CD4-positive, CD25-positive, alpha-beta regulatory T cell (primary cell): ENCODE measurements at regions not wholly inside any gene's neighbourhood (a gene's known extent, or its start where the extent isn't known, plus 50 kb on each side); places are given as distances from the start of the nearest gene placed in this dataset.

ENCODE experiments used
- ATAC-seq, 2 donors: fragments of 150-1000 bp; cut with Tn5 transposase; one replicate each; pipeline ENCODE4 v1.10.0; 2021; ENCODE audit warnings: low read depth in 2 of 2, moderate number of reproducible peaks in 2 of 2, moderate library complexity in 1 of 2
- DNase-seq, 3 donors: peaks; one replicate each; pipeline versions ENCODE4 v3.0.0 to v3.0.0-alpha.2; 2012 to 2022; ENCODE audit warnings: mixed read lengths in 1 of 3
- H3K27ac ChIP-seq: one replicate; pipeline ENCODE4 v1.7.0; 2013; ENCODE audit warnings: mild to moderate bottlenecking, low read length; ENCODE audit not compliant: insufficient read depth, poor library complexity, severe bottlenecking
- H3K27me3 ChIP-seq: one replicate; pipeline ENCODE4 v1.7.0; 2013; ENCODE audit warnings: low read length; ENCODE audit not compliant: control insufficient read depth, insufficient read depth
- H3K36me3 ChIP-seq: one replicate; pipeline ENCODE4 v1.7.0; 2013; ENCODE audit warnings: mild to moderate bottlenecking, low read length, moderate library complexity; ENCODE audit not compliant: control insufficient read depth, insufficient read depth
- H3K4me1 ChIP-seq: 2 replicates; pipeline ENCODE4 v1.7.0; 2013; ENCODE audit warnings: mild to moderate bottlenecking, low read length; ENCODE audit not compliant: insufficient read depth, control insufficient read depth, poor library complexity, severe bottlenecking
- H3K4me3 ChIP-seq: one replicate; pipeline ENCODE4 v1.7.0; 2013; ENCODE audit warnings: low read depth, mild to moderate bottlenecking, low read length, moderate library complexity
- H3K9me3 ChIP-seq, 2 experiments: 1 replicate in 1 of 2; 2 replicates in 1 of 2; pipeline ENCODE4 v1.7.0; 2013; ENCODE audit warnings: low read length in 2 of 2, mild to moderate bottlenecking in 1 of 2, moderate library complexity in 1 of 2; ENCODE audit not compliant: control insufficient read depth in 2 of 2
- H3K27ac Mint-ChIP-seq, 3 donors: one replicate each; pipeline ENCODE4 v1.8.0; 2020 to 2022; ENCODE audit warnings: mild to moderate bottlenecking in 3 of 3, mixed read lengths in 3 of 3, moderate library complexity in 2 of 3
- H3K27me3 Mint-ChIP-seq: one replicate; pipeline ENCODE4 v1.8.0; 2022; ENCODE audit warnings: mild to moderate bottlenecking, mixed read lengths
- H3K36me3 Mint-ChIP-seq: one replicate; pipeline ENCODE4 v1.8.0; 2020; ENCODE audit warnings: mixed read lengths
- H3K4me1 Mint-ChIP-seq, 4 donors: one replicate each; pipeline ENCODE4 v1.8.0; 2020 to 2022; ENCODE audit warnings: mixed read lengths in 4 of 4, mild to moderate bottlenecking in 1 of 4
- H3K4me3 Mint-ChIP-seq, 4 donors: one replicate each; pipeline ENCODE4 v1.8.0; 2020 to 2022; ENCODE audit warnings: mild to moderate bottlenecking in 4 of 4, mixed read lengths in 4 of 4, moderate library complexity in 3 of 4
- H3K9me3 Mint-ChIP-seq, 7 donors: one replicate each; pipeline ENCODE4 v1.8.0; 2020 to 2022; ENCODE audit warnings: mixed read lengths in 7 of 7, mild to moderate bottlenecking in 3 of 7, moderate library complexity in 2 of 7

DNA sequence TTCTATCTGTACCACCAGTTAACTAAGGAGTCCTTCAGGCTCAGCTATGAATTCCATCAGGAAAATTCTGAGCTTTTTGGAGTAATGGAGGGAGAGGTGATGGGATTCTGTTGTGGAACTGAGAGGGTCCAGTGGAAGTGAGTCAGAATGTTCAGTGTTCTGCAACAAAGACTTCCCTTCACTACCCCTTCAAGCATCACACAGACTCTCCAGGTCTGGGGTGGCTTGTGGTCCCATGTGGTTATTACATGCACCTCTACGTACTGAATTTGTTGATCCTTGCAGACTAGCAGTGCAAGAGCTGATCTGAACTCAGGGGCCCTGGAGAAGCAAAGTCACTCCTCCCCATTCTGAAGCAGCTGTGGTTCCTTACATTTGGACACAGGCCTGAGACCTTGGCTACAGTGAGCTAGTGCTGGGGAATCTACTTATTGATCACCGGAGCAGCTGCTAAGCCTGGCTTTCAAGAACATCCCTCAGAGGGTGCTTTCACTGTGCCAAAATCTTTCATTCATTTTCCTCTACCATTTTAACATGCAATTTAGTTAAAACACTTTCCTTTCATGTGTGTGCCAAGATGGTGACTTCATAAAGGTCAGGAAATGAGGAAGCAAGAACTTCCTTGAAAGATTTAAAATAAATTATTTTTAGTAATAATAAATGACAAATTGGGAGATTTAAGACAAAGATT lies 75.0 kb upstream of the TNC start:
- Histone ChIP-seq H3K36me3 (no peaks in the 10 kb centered on the region), H3K4me3 (no peak overlapping the region), H3K4me1 (no peaks in the 10 kb centered on the region), H3K9me3 (peaks cover 0 to 3% of the 10 kb centered on the region in 2 experiments), H3K27ac (no peak overlapping the region), H3K27me3 (peaks cover 7% of the 10 kb centered on the region)
- no peak for DNase-seq
- Mint-ChIP-seq H3K36me3 (no peaks in the 10 kb centered on the region), H3K27me3 (peaks cover 10% of the 10 kb centered on the region), H3K9me3 (peaks cover 0 to 7% (median 3%) of the 10 kb centered on the region in 7 donors), H3K27ac (no peak overlapping the region), H3K4me3 (no peak overlapping the region), H3K4me1 (peaks cover 0 to 3% (median 0%) of the 10 kb centered on the region in 4 donors)
- ATAC-seq = no peak

DNA sequence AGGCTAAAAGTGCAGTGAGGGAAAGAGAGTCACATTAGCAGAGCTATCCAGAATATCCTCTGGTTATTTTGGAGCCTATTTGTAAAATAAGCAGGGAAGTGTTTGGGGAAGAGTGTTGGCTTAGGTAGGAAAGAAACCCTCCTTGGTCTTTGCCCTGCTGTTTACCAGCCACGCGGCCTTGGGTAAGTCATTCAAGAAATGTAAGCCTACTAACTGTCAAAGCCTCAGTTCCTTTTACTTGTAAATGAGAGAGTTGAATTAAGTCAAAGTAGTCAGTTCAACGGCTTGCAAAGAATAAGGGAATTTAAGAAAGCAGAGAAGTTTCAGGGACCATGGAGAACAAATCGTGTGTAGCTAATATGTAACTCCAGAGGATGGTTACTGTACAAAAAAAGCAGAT lies 75.8 kb upstream of the TNC start:
- H3K4me3 Mint-ChIP-seq = no peak overlapping the region
- no peaks in the 10 kb centered on the region for H3K36me3 Mint-ChIP-seq
- peaks cover 0 to 3% (median 0%) of the 10 kb centered on the region in 4 donors for H3K4me1 Mint-ChIP-seq
- H3K27ac Mint-ChIP-seq = no peak overlapping the region
- Histone ChIP-seq H3K9me3 (peaks cover 0 to 3% of the 10 kb centered on the region in 2 experiments), H3K27me3 (peaks cover 7% of the 10 kb centered on the region), H3K27ac (no peak overlapping the region), H3K36me3 (no peaks in the 10 kb centered on the region), H3K4me3 (no peak overlapping the region), H3K4me1 (no peaks in the 10 kb centered on the region)
- no peak for ATAC-seq
- DNase-seq = no peak
- peaks cover 10% of the 10 kb centered on the region for H3K27me3 Mint-ChIP-seq
- H3K9me3 Mint-ChIP-seq = peaks cover 0 to 7% (median 3%) of the 10 kb centered on the region in 7 donors

DNA sequence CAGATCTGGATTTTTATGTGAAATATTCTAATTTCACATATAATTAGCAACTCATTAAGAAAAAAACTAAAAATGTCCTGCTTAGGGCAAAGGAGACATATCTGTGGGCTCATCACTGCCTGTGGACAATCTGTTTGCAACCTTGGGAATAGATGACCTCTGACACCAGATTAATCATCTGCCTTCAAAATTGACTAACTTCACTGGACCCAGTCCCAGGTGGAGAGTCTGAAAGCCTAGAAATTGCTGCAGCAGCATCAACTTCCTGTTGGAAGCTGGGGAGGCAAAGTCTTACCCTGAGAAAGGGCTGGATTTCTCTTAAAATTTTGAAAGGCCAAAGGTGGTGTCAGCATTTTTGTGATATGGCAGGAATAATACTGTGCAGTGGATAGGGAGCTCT lies 76.3 kb upstream of the TNC start:
- no peak for ATAC-seq
- no peak for DNase-seq
- Histone ChIP-seq H3K36me3 (no peaks in the 10 kb centered on the region), H3K27me3 (peaks cover 7% of the 10 kb centered on the region), H3K9me3 (peaks cover 0 to 3% of the 10 kb centered on the region in 2 experiments), H3K4me1 (no peaks in the 10 kb centered on the region), H3K27ac (no peak overlapping the region), H3K4me3 (no peak overlapping the region)
- no peak overlapping the region for H3K4me3 Mint-ChIP-seq
- peaks cover 10% of the 10 kb centered on the region for H3K27me3 Mint-ChIP-seq
- no peaks in the 10 kb centered on the region for H3K36me3 Mint-ChIP-seq
- H3K4me1 Mint-ChIP-seq = peaks cover 0 to 3% (median 0%) of the 10 kb centered on the region in 4 donors
- peaks cover 0 to 9% (median 5%) of the 10 kb centered on the region in 7 donors for H3K9me3 Mint-ChIP-seq
- no peak overlapping the region for H3K27ac Mint-ChIP-seq

DNA sequence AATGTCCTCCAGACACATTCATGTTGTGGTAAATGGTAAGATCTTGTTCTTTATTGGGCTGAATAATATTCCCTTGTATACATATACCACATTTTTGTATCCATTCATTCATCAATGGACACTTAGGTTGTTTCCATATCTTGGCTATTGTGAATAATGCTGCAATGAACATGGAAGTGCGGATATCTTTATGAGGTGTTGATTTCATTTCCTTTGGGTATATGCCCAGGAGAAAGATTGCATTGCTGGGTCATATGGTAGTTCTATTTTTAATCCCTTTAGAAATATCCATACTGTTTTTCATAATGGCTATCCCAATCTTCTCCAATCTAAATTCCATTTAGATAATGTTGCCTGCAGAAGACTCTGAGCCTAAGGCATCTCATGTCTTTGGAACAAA lies 78.0 kb upstream of the TNC start:
- Histone ChIP-seq H3K9me3 (peaks cover 0 to under 1% of the 10 kb centered on the region in 2 experiments), H3K36me3 (no peaks in the 10 kb centered on the region), H3K27ac (no peak overlapping the region), H3K4me3 (no peak overlapping the region), H3K27me3 (peaks cover 11% of the 10 kb centered on the region), H3K4me1 (no peaks in the 10 kb centered on the region)
- DNase-seq = no peak
- Mint-ChIP-seq H3K27me3 (peaks cover 11% of the 10 kb centered on the region), H3K9me3 (peaks cover 0 to 7% (median 3%) of the 10 kb centered on the region in 7 donors), H3K4me1 (peaks cover 0 to 3% (median 0%) of the 10 kb centered on the region in 4 donors), H3K4me3 (no peak overlapping the region), H3K27ac (no peak overlapping the region), H3K36me3 (peaks cover 4% of the 10 kb centered on the region)
- no peak for ATAC-seq

DNA sequence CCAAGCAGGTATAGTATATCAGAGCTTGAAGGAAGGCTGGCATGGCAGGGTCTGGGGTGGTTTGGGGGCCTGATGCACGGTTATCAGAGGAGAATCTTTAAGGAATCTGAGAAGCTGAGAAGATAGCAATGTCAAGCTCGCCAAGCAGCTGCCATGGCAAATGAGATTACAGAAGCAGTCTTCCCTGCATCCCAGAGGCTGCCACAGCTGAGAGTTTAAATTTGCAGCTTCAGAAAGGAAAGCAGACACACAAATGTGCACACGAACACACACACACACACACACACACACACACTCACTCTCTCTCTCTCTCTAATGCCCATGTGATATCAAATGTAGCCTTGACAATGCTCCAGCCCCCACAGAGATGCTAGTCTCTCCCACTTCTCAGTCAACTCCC lies 79.0 kb upstream of the TNC start:
- Mint-ChIP-seq H3K27ac (no peak overlapping the region), H3K4me1 (peaks cover 0 to 3% (median 0%) of the 10 kb centered on the region in 4 donors), H3K36me3 (peaks cover 5% of the 10 kb centered on the region), H3K4me3 (no peak overlapping the region), H3K9me3 (peaks cover 0 to 10% (median 3%) of the 10 kb centered on the region in 7 donors), H3K27me3 (peaks cover 13% of the 10 kb centered on the region)
- no peak overlapping the region for H3K27ac ChIP-seq
- no peaks in the 10 kb centered on the region for H3K4me1 ChIP-seq
- ATAC-seq (no peak), DNase-seq (no peak)
- peaks cover 11% of the 10 kb centered on the region for H3K27me3 ChIP-seq
- no peaks in the 10 kb centered on the region for H3K36me3 ChIP-seq
- H3K9me3 ChIP-seq = no peaks in the 10 kb centered on the region
- no peak overlapping the region for H3K4me3 ChIP-seq

DNA sequence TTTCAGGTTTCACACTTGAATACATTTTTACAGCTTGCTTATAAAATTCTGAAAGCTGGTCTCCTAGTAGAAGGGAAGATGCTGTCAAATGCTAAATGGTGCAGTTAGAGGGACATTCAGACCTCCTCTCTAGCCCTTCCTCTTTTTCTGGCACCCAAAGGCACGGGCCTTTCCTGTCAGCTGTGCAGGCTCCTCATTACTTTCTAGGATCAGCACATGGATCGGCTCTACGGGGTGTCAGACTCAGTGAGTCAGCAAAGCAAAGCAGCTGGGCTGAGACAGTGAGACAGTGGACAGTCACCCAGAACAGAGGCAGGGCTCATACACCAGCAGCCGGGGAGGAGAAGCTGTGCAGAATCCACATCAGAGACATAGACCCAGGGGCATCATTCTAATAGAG lies 80.0 kb upstream of the TNC start:
- H3K27me3 Mint-ChIP-seq = peaks cover 13% of the 10 kb centered on the region
- H3K4me3 Mint-ChIP-seq = no peak overlapping the region

DNA sequence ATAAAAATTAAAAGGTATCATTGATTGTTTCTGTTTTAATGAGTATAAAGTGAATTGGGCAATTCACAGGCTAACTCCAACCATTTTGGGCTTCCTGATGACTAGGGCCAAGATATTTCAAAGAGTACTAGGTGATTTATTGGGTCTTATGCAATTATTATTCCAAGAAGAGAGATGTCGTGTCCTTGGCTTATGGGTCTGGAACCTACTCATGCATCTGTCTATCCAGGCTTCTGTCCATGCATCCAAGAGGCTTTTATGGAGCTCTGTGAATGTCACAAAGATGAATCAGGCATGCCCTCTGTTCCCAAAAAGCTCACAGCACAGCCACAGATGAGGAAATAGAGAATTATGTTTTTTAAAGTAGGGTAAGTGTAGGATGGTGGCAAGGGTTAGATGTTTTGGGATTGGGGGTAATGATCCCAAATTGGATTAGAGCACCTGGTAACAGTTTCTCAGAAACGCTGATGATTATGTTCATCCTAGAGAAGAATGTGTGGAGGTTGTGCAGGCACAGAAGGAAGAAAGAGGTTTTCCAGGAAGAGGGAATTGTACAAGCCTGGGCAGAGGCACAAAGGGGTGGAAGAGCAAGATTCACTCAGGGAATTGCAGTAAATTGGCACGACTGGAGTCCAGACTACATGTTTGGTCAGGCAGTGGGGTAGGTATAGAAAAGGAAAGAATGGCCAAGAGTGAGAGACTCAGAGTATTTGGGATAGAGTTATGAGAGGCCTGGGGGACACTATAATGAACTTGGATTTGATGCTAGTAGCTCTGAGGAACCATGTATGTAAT lies 83.0 kb upstream of the TNC start:
- no peaks in the 10 kb centered on the region for H3K9me3 ChIP-seq
- no peaks in the 10 kb centered on the region for H3K4me1 Mint-ChIP-seq
- no peaks in the 10 kb centered on the region for H3K4me1 ChIP-seq
- H3K4me3 ChIP-seq = no peak overlapping the region
- peaks cover 5% of the 10 kb centered on the region for H3K36me3 Mint-ChIP-seq
- peaks cover 0 to 6% (median 0%) of the 10 kb centered on the region in 7 donors for H3K9me3 Mint-ChIP-seq
- H3K4me3 Mint-ChIP-seq = no peak overlapping the region
- no peaks in the 10 kb centered on the region for H3K36me3 ChIP-seq
- peaks cover 8% of the 10 kb centered on the region for H3K27me3 ChIP-seq
- ATAC-seq (no peak), DNase-seq (no peak)
- H3K27ac Mint-ChIP-seq = no peak overlapping the region
- H3K27me3 Mint-ChIP-seq = peaks cover 9% of the 10 kb centered on the region
- no peak overlapping the region for H3K27ac ChIP-seq

More for the DNA sequence above, 80.0 kb upstream of the TNC start:
- ATAC-seq = no peak
- H3K36me3 Mint-ChIP-seq = peaks cover 5% of the 10 kb centered on the region
- Histone ChIP-seq H3K36me3 (no peaks in the 10 kb centered on the region), H3K27me3 (peaks cover 8% of the 10 kb centered on the region), H3K4me1 (no peaks in the 10 kb centered on the region), H3K9me3 (no peaks in the 10 kb centered on the region), H3K4me3 (no peak overlapping the region), H3K27ac (no peak overlapping the region)
- H3K9me3 Mint-ChIP-seq = peaks cover 0 to 6% (median 0%) of the 10 kb centered on the region in 7 donors
- H3K27ac Mint-ChIP-seq = no peak overlapping the region
- H3K4me1 Mint-ChIP-seq = no peaks in the 10 kb centered on the region
- no peak for DNase-seq
